Karpas-422 (cell line): ENCODE measurements at regions not wholly inside any gene's neighbourhood (a gene's known extent, or its start where the extent isn't known, plus 50 kb on each side); places are given as distances from the start of the nearest gene placed in this dataset.

ENCODE experiments used
- DNase-seq: peaks from one replicate; pipeline ENCODE4 v3.0.0-alpha.2; 2015
- H2AFZ ChIP-seq: fragments of 200-600 bp; sonication (generic); 2 replicates; pipeline ENCODE4 v1.6.1; 2014; ENCODE audit warnings: antibody characterized with exemption, low read length, mixed read lengths
- H3K27ac ChIP-seq: fragments of 200-600 bp; sonication (generic); 2 replicates; pipeline ENCODE4 v1.5.1; 2014; ENCODE audit warnings: mild to moderate bottlenecking, low read length, moderate library complexity
- H3K27me3 ChIP-seq: fragments of 200-600 bp; sonication (generic); 2 replicates; pipeline ENCODE4 v1.6.1; 2014; ENCODE audit warnings: low read length, mixed read lengths
- H3K36me3 ChIP-seq: fragments of 200-600 bp; sonication (generic); 2 replicates; pipeline ENCODE4 v1.6.1; 2014; ENCODE audit warnings: low read length, mixed read lengths; ENCODE audit not compliant: insufficient read depth
- H3K4me1 ChIP-seq: fragments of 200-600 bp; sonication (generic); 2 replicates; pipeline ENCODE4 v1.6.1; 2014; ENCODE audit warnings: mild to moderate bottlenecking, low read length, mixed read lengths
- H3K4me2 ChIP-seq: fragments of 200-600 bp; sonication (generic); 2 replicates; pipeline ENCODE4 v1.6.1; 2014; ENCODE audit warnings: low read length, low read depth, mild to moderate bottlenecking; ENCODE audit not compliant: poor library complexity, severe bottlenecking
- H3K4me3 ChIP-seq: fragments of 200-600 bp; sonication (generic); 2 replicates; pipeline ENCODE4 v1.5.1; 2014; ENCODE audit warnings: mild to moderate bottlenecking, antibody characterized with exemption, low read length, mixed read lengths
- H3K79me2 ChIP-seq: fragments of 200-600 bp; sonication (generic); 2 replicates; pipeline ENCODE4 v1.6.1; 2014; ENCODE audit warnings: mild to moderate bottlenecking, low read length, mixed read lengths
- H3K9ac ChIP-seq: fragments of 200-600 bp; sonication (generic); 2 replicates; pipeline ENCODE4 v1.6.0; 2014; ENCODE audit warnings: low read length
- H3K9me2 ChIP-seq: fragments of 200-600 bp; sonication (generic), shearing (Covaris generic); replicated peaks from 2 replicates; pipeline ENCODE4 v1.6.0; 2014; ENCODE audit warnings: mild to moderate bottlenecking, low read length, moderate library complexity; ENCODE audit not compliant: insufficient read depth
- H3K9me3 ChIP-seq: fragments of 300-700, 200-600 bp; sonication (generic); 2 replicates; pipeline ENCODE4 v1.6.1; 2014; ENCODE audit warnings: low read length, mixed read lengths
- H4K20me1 ChIP-seq: fragments of 200-600 bp; sonication (generic); 2 replicates; pipeline ENCODE4 v1.6.1; 2014; ENCODE audit warnings: mild to moderate bottlenecking, antibody characterized with exemption, low read length, low read depth; ENCODE audit not compliant: insufficient read depth

DNA sequence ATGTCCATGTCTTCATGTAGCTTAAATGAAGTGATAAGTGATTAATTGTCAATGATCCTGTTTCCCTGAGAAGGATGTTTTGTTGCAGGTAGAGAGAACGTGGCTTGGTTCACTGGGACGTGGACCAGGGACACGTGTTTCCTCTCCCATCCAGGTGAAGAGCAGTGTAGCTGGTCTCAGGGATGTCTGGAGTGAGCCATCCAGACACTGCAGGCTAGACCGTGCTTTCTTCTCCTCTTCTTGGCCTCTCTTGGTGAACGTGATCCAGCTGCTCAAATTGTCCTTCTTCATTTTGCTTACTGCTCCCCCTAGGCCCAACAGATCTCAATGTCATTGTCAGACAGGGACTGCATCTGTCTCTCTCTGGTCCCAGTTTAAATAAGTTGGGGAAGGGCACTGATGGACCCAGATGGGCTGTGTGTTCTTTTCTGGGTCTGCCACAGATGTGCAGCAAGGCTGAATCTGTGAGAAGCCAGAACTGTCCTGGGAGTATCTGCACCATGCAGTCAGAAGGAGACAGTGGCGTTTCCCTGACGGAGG is 263.8 kb downstream of the CYRIA start:
- Histone ChIP-seq H3K79me2 (no peaks in the 10 kb centered on the region), H3K9ac (no peak overlapping the region), H3K9me3 (no peaks in the 10 kb centered on the region), H3K4me2 (no peak overlapping the region), H2AFZ (no peak overlapping the region), H3K27me3 (no peaks in the 10 kb centered on the region), H3K4me1 (peaks cover 5% of the 10 kb centered on the region), H3K36me3 (no peaks in the 10 kb centered on the region), H3K9me2 (no peaks in the 10 kb centered on the region), H3K27ac (no peak overlapping the region), H4K20me1 (no peaks in the 10 kb centered on the region), H3K4me3 (no peak overlapping the region)
- no peak for DNase-seq

DNA sequence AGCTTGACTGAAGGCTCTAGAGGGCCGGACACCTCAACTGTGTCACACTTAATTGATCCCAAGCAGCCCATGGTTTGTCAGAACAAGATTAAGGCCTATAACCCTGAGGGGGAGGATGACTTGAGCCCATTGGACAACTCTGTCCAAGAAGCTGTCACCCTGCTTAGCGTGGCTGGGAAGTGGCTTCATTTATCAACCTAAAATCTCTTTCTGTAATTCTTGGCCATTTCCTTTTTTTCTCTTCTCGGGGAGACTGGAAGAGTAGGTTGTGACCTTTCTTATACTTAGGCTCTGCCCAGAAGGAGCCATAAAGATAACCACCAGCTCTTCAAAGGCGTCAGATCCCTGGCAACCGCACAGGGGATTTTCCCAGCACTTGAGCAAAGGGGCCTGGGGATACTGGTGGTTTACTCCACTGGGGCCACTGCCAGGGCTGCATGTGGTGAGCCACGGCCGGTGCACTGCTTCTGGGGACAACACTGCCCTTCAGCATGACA is 265.5 kb downstream of the CYRIA start:
- Histone ChIP-seq H2AFZ (no peak overlapping the region), H3K9me3 (no peaks in the 10 kb centered on the region), H3K4me2 (no peak overlapping the region), H3K27ac (no peak overlapping the region), H3K4me1 (peaks cover 2% of the 10 kb centered on the region), H3K9ac (no peak overlapping the region), H3K79me2 (no peaks in the 10 kb centered on the region), H4K20me1 (no peaks in the 10 kb centered on the region), H3K9me2 (no peaks in the 10 kb centered on the region), H3K4me3 (no peak overlapping the region), H3K36me3 (no peaks in the 10 kb centered on the region), H3K27me3 (no peaks in the 10 kb centered on the region)
- DNase-seq = no peak

DNA sequence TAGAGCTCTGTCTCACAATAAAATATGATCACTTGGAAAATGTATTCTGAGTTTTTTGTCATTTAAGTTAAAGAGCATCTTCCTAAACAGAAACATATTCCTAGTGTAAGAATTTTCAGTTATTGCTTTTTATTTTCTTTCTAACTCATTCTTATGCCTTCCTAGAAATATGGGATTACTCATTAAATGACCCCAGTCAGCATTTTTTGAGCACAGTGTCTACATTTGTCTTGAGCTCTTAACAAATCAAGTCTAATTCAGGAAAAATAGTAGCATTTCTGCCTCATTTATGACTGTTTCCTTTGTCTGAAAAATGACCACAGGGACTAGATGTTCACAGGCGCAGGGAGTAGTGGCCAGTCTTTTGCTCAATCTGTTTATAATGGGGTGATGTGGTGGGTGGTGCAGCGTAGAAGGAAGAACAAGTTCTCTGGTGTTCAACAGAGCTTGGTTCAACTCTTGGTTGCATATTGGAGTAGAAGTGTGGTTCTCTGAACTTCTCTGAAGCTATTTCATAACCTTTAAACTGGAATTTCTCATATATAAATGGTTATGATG is 267.1 kb downstream of the CYRIA start:
- H4K20me1 ChIP-seq = no peaks in the 10 kb centered on the region
- no peaks in the 10 kb centered on the region for H3K9me2 ChIP-seq
- H3K27ac ChIP-seq = no peak overlapping the region
- no peak overlapping the region for H3K4me2 ChIP-seq
- H3K4me1 ChIP-seq = no peaks in the 10 kb centered on the region
- no peaks in the 10 kb centered on the region for H3K9me3 ChIP-seq
- H3K36me3 ChIP-seq = no peaks in the 10 kb centered on the region
- DNase-seq = no peak
- no peak overlapping the region for H3K9ac ChIP-seq
- H2AFZ ChIP-seq = no peak overlapping the region
- no peaks in the 10 kb centered on the region for H3K79me2 ChIP-seq
- H3K4me3 ChIP-seq = no peak overlapping the region
- H3K27me3 ChIP-seq = no peaks in the 10 kb centered on the region

DNA sequence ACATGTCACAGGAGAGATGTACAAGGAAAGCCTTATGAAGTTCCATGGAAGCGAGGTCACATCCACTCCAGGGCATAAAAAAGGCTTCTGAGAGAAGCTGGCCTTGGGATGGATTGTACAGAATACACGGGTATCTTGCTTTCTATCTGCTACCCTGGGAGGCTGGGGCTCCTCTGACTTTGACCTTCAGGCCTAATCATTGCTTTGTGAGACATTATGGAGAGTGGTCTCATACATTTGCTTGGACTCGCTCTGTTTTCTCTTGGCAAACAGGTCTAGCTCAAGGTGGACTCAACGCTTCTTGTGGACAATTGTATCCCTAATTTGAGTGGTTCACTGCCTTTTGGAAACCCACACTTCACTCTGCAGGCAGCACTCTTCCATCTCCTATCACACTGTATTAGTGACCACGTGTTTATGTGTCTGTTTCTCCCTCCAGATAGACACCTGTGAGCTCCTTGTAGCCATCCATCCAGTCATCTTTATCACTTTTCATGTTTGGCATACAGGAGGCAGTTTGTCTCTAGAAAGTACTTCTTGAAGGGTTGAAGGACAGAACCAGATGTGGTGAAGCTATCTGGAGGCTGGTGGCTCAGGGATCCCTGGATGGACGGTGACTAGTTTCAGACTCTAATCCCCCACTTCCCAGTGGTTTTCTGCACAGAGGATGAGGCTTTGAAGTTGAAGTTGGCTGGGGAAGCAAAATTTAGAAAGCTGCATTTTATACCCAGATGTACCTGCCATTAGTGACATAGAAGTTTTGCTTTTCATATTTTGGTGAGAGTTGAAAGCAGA is 267.8 kb downstream of the CYRIA start:
- H3K36me3 ChIP-seq = no peaks in the 10 kb centered on the region
- no peak overlapping the region for H3K27ac ChIP-seq
- no peak for DNase-seq
- H3K9ac ChIP-seq = no peak overlapping the region
- no peaks in the 10 kb centered on the region for H3K79me2 ChIP-seq
- no peaks in the 10 kb centered on the region for H3K4me1 ChIP-seq
- H4K20me1 ChIP-seq = no peaks in the 10 kb centered on the region
- no peak overlapping the region for H3K4me3 ChIP-seq
- H3K4me2 ChIP-seq = no peak overlapping the region
- H3K27me3 ChIP-seq = no peaks in the 10 kb centered on the region
- no peak overlapping the region for H2AFZ ChIP-seq
- no peaks in the 10 kb centered on the region for H3K9me3 ChIP-seq
- H3K9me2 ChIP-seq = no peaks in the 10 kb centered on the region

DNA sequence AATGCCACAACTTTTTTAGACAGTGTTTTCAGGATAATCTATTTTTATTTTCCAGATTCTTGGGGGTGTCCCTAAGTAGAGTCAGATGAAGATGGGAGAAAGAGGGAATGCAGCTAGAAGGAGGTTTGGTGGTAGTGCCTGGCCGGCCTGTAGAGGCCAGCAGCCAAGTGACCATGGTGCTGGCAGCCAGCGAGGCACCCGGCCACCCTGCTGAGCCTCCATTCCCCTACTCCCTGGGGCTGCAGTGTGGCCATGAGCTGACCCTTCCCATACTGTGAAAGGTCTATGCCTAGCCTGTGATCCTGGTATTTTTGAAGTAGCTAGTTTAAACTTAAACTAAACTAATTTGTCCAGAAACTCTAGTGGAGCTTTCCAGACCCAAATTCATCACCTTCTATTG is 268.6 kb downstream of the CYRIA start:
- H3K4me1 ChIP-seq = no peaks in the 10 kb centered on the region
- no peaks in the 10 kb centered on the region for H4K20me1 ChIP-seq
- no peaks in the 10 kb centered on the region for H3K9me2 ChIP-seq
- H3K36me3 ChIP-seq = no peaks in the 10 kb centered on the region
- H3K4me2 ChIP-seq = no peak overlapping the region
- H3K9me3 ChIP-seq = no peaks in the 10 kb centered on the region
- H3K27me3 ChIP-seq = no peaks in the 10 kb centered on the region
- no peak overlapping the region for H3K9ac ChIP-seq
- no peak for DNase-seq
- no peak overlapping the region for H3K27ac ChIP-seq
- H2AFZ ChIP-seq = no peak overlapping the region
- H3K4me3 ChIP-seq = no peak overlapping the region
- H3K79me2 ChIP-seq = no peaks in the 10 kb centered on the region

DNA sequence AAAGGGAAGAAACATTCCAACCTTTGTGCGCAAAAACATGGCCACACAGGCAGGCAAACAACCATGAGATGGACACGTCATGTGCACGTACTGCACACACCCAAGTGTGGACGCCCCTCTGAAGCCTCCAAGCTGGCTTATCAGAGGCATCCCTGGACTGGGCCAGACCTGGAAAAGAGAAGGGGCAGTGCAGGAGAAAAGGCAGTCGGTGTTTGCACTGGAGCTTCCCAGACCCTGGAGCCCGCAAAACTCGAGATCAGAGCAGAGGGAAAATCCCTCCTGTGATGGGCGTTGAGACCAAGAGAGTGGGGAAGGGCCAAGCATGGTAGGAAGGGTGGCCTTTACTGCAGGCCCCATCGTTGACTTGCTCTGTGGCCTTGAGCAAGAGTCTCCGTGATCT is 269.5 kb downstream of the CYRIA start:
- H3K27me3 ChIP-seq = no peaks in the 10 kb centered on the region

DNA sequence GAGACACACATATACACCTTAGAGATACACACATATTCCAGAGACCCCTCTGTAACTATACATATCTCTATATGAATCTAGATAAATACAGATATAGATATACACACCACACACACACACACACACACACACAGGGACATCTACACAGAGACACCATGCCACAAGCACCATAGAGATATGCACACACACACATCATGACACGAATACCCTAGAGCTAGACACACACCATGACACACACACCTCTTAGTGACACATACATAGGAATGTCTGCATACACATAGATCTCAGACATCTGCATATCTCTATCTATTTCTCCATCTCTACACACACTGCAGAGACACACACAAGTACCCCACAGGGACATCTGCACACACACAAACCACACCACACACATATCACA is 270.0 kb downstream of the CYRIA start:
- Histone ChIP-seq H2AFZ (no peak overlapping the region), H3K27me3 (no peaks in the 10 kb centered on the region), H4K20me1 (no peaks in the 10 kb centered on the region), H3K9ac (no peak overlapping the region), H3K4me2 (no peak overlapping the region), H3K79me2 (no peaks in the 10 kb centered on the region), H3K9me2 (no peaks in the 10 kb centered on the region), H3K4me1 (no peaks in the 10 kb centered on the region), H3K27ac (no peak overlapping the region), H3K9me3 (no peaks in the 10 kb centered on the region), H3K4me3 (no peak overlapping the region), H3K36me3 (no peaks in the 10 kb centered on the region)
- DNase-seq = no peak

More for the DNA sequence above, 269.5 kb downstream of the CYRIA start:
- no peak overlapping the region for H3K4me2 ChIP-seq
- no peak overlapping the region for H2AFZ ChIP-seq
- H3K4me3 ChIP-seq = no peak overlapping the region
- no peaks in the 10 kb centered on the region for H4K20me1 ChIP-seq
- no peaks in the 10 kb centered on the region for H3K4me1 ChIP-seq
- H3K79me2 ChIP-seq = no peaks in the 10 kb centered on the region
- H3K9me2 ChIP-seq = no peaks in the 10 kb centered on the region
- no peaks in the 10 kb centered on the region for H3K9me3 ChIP-seq
- no peak for DNase-seq
- no peak overlapping the region for H3K9ac ChIP-seq
- no peak overlapping the region for H3K27ac ChIP-seq
- H3K36me3 ChIP-seq = no peaks in the 10 kb centered on the region

DNA sequence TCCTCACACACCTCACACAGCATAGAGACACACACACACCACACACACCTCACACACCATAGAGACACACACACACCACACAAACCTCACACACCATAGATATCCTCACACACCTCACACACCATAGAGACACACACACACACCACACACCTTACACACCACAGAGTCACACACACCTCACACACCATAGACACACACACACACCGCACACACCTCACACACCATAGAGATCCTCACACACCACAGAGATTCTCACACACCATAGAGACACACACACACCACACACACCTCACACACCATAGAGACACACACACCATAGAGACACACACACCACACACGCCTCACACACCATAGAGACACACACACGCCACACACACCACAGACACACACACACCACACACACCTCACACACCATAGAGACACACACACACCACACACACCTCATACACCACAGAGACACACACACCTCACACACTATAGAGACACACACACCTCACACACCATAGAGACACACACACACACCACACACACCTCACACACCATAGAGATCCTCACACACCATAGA is 270.6 kb downstream of the CYRIA start:
- H3K9me3 ChIP-seq = no peaks in the 10 kb centered on the region
- H3K27ac ChIP-seq = no peak overlapping the region
- H3K36me3 ChIP-seq = no peaks in the 10 kb centered on the region
- H3K4me1 ChIP-seq = no peaks in the 10 kb centered on the region
- H3K4me2 ChIP-seq = no peak overlapping the region
- H4K20me1 ChIP-seq = no peaks in the 10 kb centered on the region
- DNase-seq = no peak
- H3K9ac ChIP-seq = no peak overlapping the region
- no peaks in the 10 kb centered on the region for H3K9me2 ChIP-seq
- H3K79me2 ChIP-seq = no peaks in the 10 kb centered on the region
- H2AFZ ChIP-seq = no peak overlapping the region
- H3K27me3 ChIP-seq = no peaks in the 10 kb centered on the region
- no peak overlapping the region for H3K4me3 ChIP-seq
